ENCODE measurements at regions not wholly inside any gene's neighbourhood (a gene's known extent, or its start where the extent isn't known, plus 50 kb on each side); places are given as distances from the start of the nearest gene placed in this dataset.

GRCh38 chr10:63711867-63712716 lies 190.9 kb downstream of the REEP3 start:
- H3K4me1 Mint-ChIP-seq, result peaks cover 0 to 4% (median 0%) of the 10 kb centered on the region in 3 donors
- Histone ChIP-seq H3K4me1 (ENCODE audit: insufficient read depth, low read length) (no peaks in the 10 kb centered on the region), H3K27me3 (ENCODE audit: insufficient read depth, low read length, poor library complexity, severe bottlenecking) (no peaks in the 10 kb centered on the region), H3K4me3 (ENCODE audit: low read length) (no peak overlapping the region), H3K36me3 (ENCODE audit: insufficient read depth, low read length) (no peaks in the 10 kb centered on the region), H3K9me3 (ENCODE audit: low read length) (no peaks in the 10 kb centered on the region), H3K27ac (ENCODE audit: low read depth, low read length) (no peak overlapping the region)
- no peaks in the 10 kb centered on the region for H3K36me3 Mint-ChIP-seq
- no peak overlapping the region for H3K4me3 Mint-ChIP-seq
- ChIA-PET POLR2A (no interaction called here), CTCF (interaction anchor here (1.4 to 1.5 kb wide), 2 partner anchors 9 to 555 kb away, joined by 3 to 7 read pairs; no protein-coding TSS in a partner anchor)
- peaks cover 0 to 2% of the 10 kb centered on the region in 2 donors for H3K27me3 Mint-ChIP-seq
- no peak overlapping the region for H3K27ac Mint-ChIP-seq
- DNase-seq, result no peak
- H3K9me3 Mint-ChIP-seq, result no peaks in the 10 kb centered on the region

GRCh38 chr10:63712717-63713115 lies 191.5 kb downstream of the REEP3 start:
- Histone ChIP-seq H3K4me3 (ENCODE audit: low read length) (no peak overlapping the region), H3K36me3 (ENCODE audit: insufficient read depth, low read length) (no peaks in the 10 kb centered on the region), H3K4me1 (ENCODE audit: insufficient read depth, low read length) (no peaks in the 10 kb centered on the region), H3K27ac (ENCODE audit: low read depth, low read length) (no peak overlapping the region), H3K9me3 (ENCODE audit: low read length) (no peaks in the 10 kb centered on the region), H3K27me3 (ENCODE audit: insufficient read depth, low read length, poor library complexity, severe bottlenecking) (no peaks in the 10 kb centered on the region)
- CTCF ChIA-PET, result no interaction called here
- Mint-ChIP-seq H3K4me3 (no peak overlapping the region), H3K9me3 (no peaks in the 10 kb centered on the region), H3K36me3 (no peaks in the 10 kb centered on the region), H3K27ac (peak overlapping the region in 1 of 8 donors; percentile 44), H3K4me1 (no peaks in the 10 kb centered on the region), H3K27me3 (peaks cover 0 to 2% of the 10 kb centered on the region in 2 donors)
- DNase-seq, result no peak
- POLR2A ChIA-PET, result no interaction called here

- Mint-ChIP-seq H3K36me3 (no peaks in the 10 kb centered on the region), H3K27me3 (peaks cover 0 to 4% of the 10 kb centered on the region in 2 donors), H3K27ac (peak overlapping the region in 1 of 8 donors; percentile 34), H3K9me3 (no peaks in the 10 kb centered on the region), H3K4me1 (no peaks in the 10 kb centered on the region), H3K4me3 (no peak overlapping the region)
- H3K9me3 ChIP-seq (ENCODE audit: low read length), result no peaks in the 10 kb centered on the region
- H3K27me3 ChIP-seq (ENCODE audit: insufficient read depth, low read length, poor library complexity, severe bottlenecking), result no peaks in the 10 kb centered on the region
- ChIA-PET POLR2A (no interaction called here), CTCF (no interaction called here)
- no peak for DNase-seq
- H3K4me3 ChIP-seq (ENCODE audit: low read length), result no peak overlapping the region
- no peaks in the 10 kb centered on the region for H3K36me3 ChIP-seq (ENCODE audit: insufficient read depth, low read length)
- H3K4me1 ChIP-seq (ENCODE audit: insufficient read depth, low read length), result no peaks in the 10 kb centered on the region
- no peak overlapping the region for H3K27ac ChIP-seq (ENCODE audit: low read depth, low read length)
Observed at GRCh38 chr10:63713191-63714144, 192.3 kb downstream of the REEP3 start.

GRCh38 chr10:63716016-63716580 lies 194.9 kb downstream of the REEP3 start:
- Histone ChIP-seq H3K9me3 (ENCODE audit: low read length) (no peaks in the 10 kb centered on the region), H3K27ac (ENCODE audit: low read depth, low read length) (no peak overlapping the region), H3K4me1 (ENCODE audit: insufficient read depth, low read length) (peaks cover 4% of the 10 kb centered on the region), H3K36me3 (ENCODE audit: insufficient read depth, low read length) (no peaks in the 10 kb centered on the region), H3K27me3 (ENCODE audit: insufficient read depth, low read length, poor library complexity, severe bottlenecking) (no peaks in the 10 kb centered on the region), H3K4me3 (ENCODE audit: low read length) (no peak overlapping the region)
- CTCF ChIA-PET, result interaction anchor here (9.6 kb wide), 1 partner anchor 548 kb away, joined by 154 read pairs; no protein-coding TSS in a partner anchor
- no peak for DNase-seq
- POLR2A ChIA-PET, result no interaction called here
- Mint-ChIP-seq H3K27me3 (peaks cover 0 to 2% of the 10 kb centered on the region in 2 donors), H3K4me1 (peaks cover 7 to 11% (median 11%) of the 10 kb centered on the region in 3 donors), H3K9me3 (no peaks in the 10 kb centered on the region), H3K4me3 (no peak overlapping the region), H3K36me3 (no peaks in the 10 kb centered on the region), H3K27ac (no peak overlapping the region)

- Mint-ChIP-seq H3K9me3 (no peaks in the 10 kb centered on the region), H3K4me3 (no peak overlapping the region), H3K27ac (no peak overlapping the region), H3K4me1 (peaks cover 7 to 12% (median 11%) of the 10 kb centered on the region in 3 donors), H3K36me3 (no peaks in the 10 kb centered on the region), H3K27me3 (peaks cover 0 to 2% of the 10 kb centered on the region in 2 donors)
- POLR2A ChIA-PET, result no interaction called here
- Histone ChIP-seq H3K9me3 (ENCODE audit: low read length) (no peaks in the 10 kb centered on the region), H3K36me3 (ENCODE audit: insufficient read depth, low read length) (no peaks in the 10 kb centered on the region), H3K27me3 (ENCODE audit: insufficient read depth, low read length, poor library complexity, severe bottlenecking) (no peaks in the 10 kb centered on the region), H3K4me3 (ENCODE audit: low read length) (no peak overlapping the region), H3K4me1 (ENCODE audit: insufficient read depth, low read length) (peaks cover 4% of the 10 kb centered on the region), H3K27ac (ENCODE audit: low read depth, low read length) (no peak overlapping the region)
- CTCF ChIA-PET, result interaction anchor here (2.4 to 9.6 kb wide), 2 partner anchors 88 to 549 kb away, joined by 6 to 154 read pairs; no protein-coding TSS in a partner anchor
- DNase-seq, result no peak
Observed at GRCh38 chr10:63717027-63717715, 196.0 kb downstream of the REEP3 start.

GRCh38 chr10:63718006-63718405 lies 196.8 kb downstream of the REEP3 start:
- DNase-seq, result no peak
- Histone ChIP-seq H3K4me1 (ENCODE audit: insufficient read depth, low read length) (peaks cover 4% of the 10 kb centered on the region), H3K27me3 (ENCODE audit: insufficient read depth, low read length, poor library complexity, severe bottlenecking) (no peaks in the 10 kb centered on the region), H3K9me3 (ENCODE audit: low read length) (no peaks in the 10 kb centered on the region), H3K4me3 (ENCODE audit: low read length) (no peak overlapping the region), H3K36me3 (ENCODE audit: insufficient read depth, low read length) (no peaks in the 10 kb centered on the region), H3K27ac (ENCODE audit: low read depth, low read length) (no peak overlapping the region)
- POLR2A ChIA-PET, result no interaction called here
- Mint-ChIP-seq H3K36me3 (no peaks in the 10 kb centered on the region), H3K4me3 (no peak overlapping the region), H3K27ac (no peak overlapping the region), H3K9me3 (no peaks in the 10 kb centered on the region), H3K27me3 (peaks cover 0 to 2% of the 10 kb centered on the region in 2 donors), H3K4me1 (peaks cover 7 to 12% (median 11%) of the 10 kb centered on the region in 3 donors)
- CTCF ChIA-PET, result interaction anchor here (0.9 to 9.6 kb wide), 4 partner anchors 89 to 550 kb away, joined by 3 to 154 read pairs (median 4); no protein-coding TSS in a partner anchor

- no peak overlapping the region for H3K4me3 ChIP-seq (ENCODE audit: low read length)
- no peak overlapping the region for H3K27ac ChIP-seq (ENCODE audit: low read depth, low read length)
- no peak for DNase-seq
- Mint-ChIP-seq H3K27me3 (peaks cover 2% of the 10 kb centered on the region in 2 donors), H3K4me1 (peaks cover 7 to 12% (median 11%) of the 10 kb centered on the region in 3 donors), H3K4me3 (no peak overlapping the region), H3K36me3 (no peaks in the 10 kb centered on the region), H3K27ac (peak overlapping the region in 1 of 8 donors; percentile 57), H3K9me3 (no peaks in the 10 kb centered on the region)
- H3K27me3 ChIP-seq (ENCODE audit: insufficient read depth, low read length, poor library complexity, severe bottlenecking), result no peaks in the 10 kb centered on the region
- ChIA-PET POLR2A (no interaction called here), CTCF (interaction anchor here (0.9 to 9.6 kb wide), 6 partner anchors 18 to 561 kb away, joined by 3 to 154 read pairs (median 6); no protein-coding TSS in a partner anchor)
- H3K4me1 ChIP-seq (ENCODE audit: insufficient read depth, low read length), result peaks cover 4% of the 10 kb centered on the region
- no peaks in the 10 kb centered on the region for H3K9me3 ChIP-seq (ENCODE audit: low read length)
- no peaks in the 10 kb centered on the region for H3K36me3 ChIP-seq (ENCODE audit: insufficient read depth, low read length)
Observed at GRCh38 chr10:63718421-63718820, 197.2 kb downstream of the REEP3 start.

Data from CD8-positive, alpha-beta memory T cell (primary cell).